K562 (cell line): ENCODE measurements at regions not wholly inside any gene's neighbourhood (a gene's known extent, or its start where the extent isn't known, plus 50 kb on each side); places are given as distances from the start of the nearest gene placed in this dataset.

Experiments used
- ATAC-seq: fragments of 200-7000 bp; cut with Tn5 transposase; 3 replicates; pipeline ENCODE4 v1.9.1; 2020; ENCODE audit warnings: moderate library complexity
- BruUV-seq: library from RNA; stranded (reverse); fragments of 400-500 nt; replicated peaks from 2 replicates; lab custom pipeline; 2021; lab: Mats Ljungman, UMichigan
- CTCF ChIA-PET: fragments of 300-600 bp; formaldehyde crosslinking; extraction: SDS; loops from one replicate; lab custom pipeline; 2021; ENCODE audit warnings: low intra/inter-chr PET ratio; lab: Yijun Ruan, JAX
- POLR2A ChIA-PET: fragments of 300-600, 350-650 bp; sonication (Branson Sonifier 250); formaldehyde crosslinking; extraction: SDS; loops from one replicate; lab custom pipeline; 2021; ENCODE audit warnings: antibody characterized with exemption, inconsistent platforms; lab: Yijun Ruan, JAX
- DNase-seq, 4 experiments: peaks; one replicate each; pipeline versions ENCODE4 v3.0.0 to v3.0.0-alpha.2; 2011 to 2018; ENCODE audit warnings: low spot score in 3 of 4, mixed read lengths in 3 of 4; ENCODE audit errors: extremely low read depth in 1 of 4
- FAIRE-seq: peaks from 2 replicates; lab custom pipeline; 2011; peaks lifted over from hg19 to GRCh38; lab: Jason Lieb, UNC
- H2AFZ ChIP-seq: 2 replicates; pipeline ENCODE4 v1.6.0; 2011; ENCODE audit warnings: low read depth, low read length, control low read depth, inconsistent platforms
- H3K27ac ChIP-seq: fragments of 200-600 bp; 3 replicates; pipeline ENCODE4 v1.8.0; 2011; ENCODE audit warnings: low read depth, mild to moderate bottlenecking, control low read depth, inconsistent platforms, low read length, moderate library complexity, mixed read lengths; ENCODE audit errors: extremely low read depth
- H3K27me3 ChIP-seq, 2 experiments: fragments of 300-600 bp in 1 of 2; 2 replicates in 1 of 2; 3 replicates in 1 of 2; pipeline versions ENCODE4 v1.6.0 to v1.8.0; 2011; ENCODE audit warnings: inconsistent platforms in 2 of 2, low read length in 2 of 2, mild to moderate bottlenecking in 1 of 2, mixed read lengths in 1 of 2, moderate library complexity in 1 of 2; ENCODE audit not compliant: control insufficient read depth in 2 of 2, insufficient read depth in 2 of 2
- H3K36me3 ChIP-seq: fragments of 300-600 bp; 3 replicates; pipeline ENCODE4 v1.8.0; 2011; ENCODE audit warnings: mild to moderate bottlenecking, low read length, inconsistent platforms; ENCODE audit not compliant: control insufficient read depth, insufficient read depth
- H3K4me1 ChIP-seq, 2 experiments: fragments of 200-600 bp in 1 of 2; replicated peaks in 1 of 2; 2 replicates in 1 of 2; 3 replicates in 1 of 2; pipeline versions ENCODE4 v1.5.1 to v1.8.0; 2011; ENCODE audit warnings: inconsistent platforms in 2 of 2, low read length in 2 of 2, mild to moderate bottlenecking in 1 of 2, mixed read lengths in 1 of 2, moderate library complexity in 1 of 2; ENCODE audit not compliant: control insufficient read depth in 2 of 2, insufficient read depth in 2 of 2
- H3K4me2 ChIP-seq: 2 replicates; pipeline ENCODE4 v1.6.1; 2011; ENCODE audit warnings: low read length, control low read depth, inconsistent platforms, mixed read lengths; ENCODE audit not compliant: insufficient read depth
- H3K4me3 ChIP-seq: fragments of 200-600 bp; sonication (generic), shearing (Covaris generic); 2 replicates; pipeline ENCODE4 v1.5.1; 2016; ENCODE audit warnings: control low read depth, inconsistent platforms
- H3K79me2 ChIP-seq: fragments of 200-600 bp; 3 replicates; pipeline ENCODE4 v1.8.0; 2011; ENCODE audit warnings: low read length, inconsistent platforms; ENCODE audit not compliant: control insufficient read depth, insufficient read depth
- H3K9ac ChIP-seq, 2 experiments: 2 replicates each; pipeline versions ENCODE4 v1.6.0 to v1.6.1; 2011; ENCODE audit warnings: low read depth in 2 of 2, low read length in 2 of 2, control low read depth in 1 of 2, inconsistent platforms in 1 of 2, mild to moderate bottlenecking in 1 of 2, mixed read lengths in 1 of 2; ENCODE audit not compliant: insufficient read depth in 1 of 2
- H3K9me1 ChIP-seq: one replicate; pipeline ENCODE4 v1.6.0; 2011; ENCODE audit warnings: inconsistent platforms, mild to moderate bottlenecking, low read length, moderate library complexity; ENCODE audit not compliant: control insufficient read depth, insufficient read depth
- H3K9me3 ChIP-seq: replicated peaks from 2 replicates; pipeline ENCODE4 v1.5.1; 2011; ENCODE audit warnings: low read depth, low read length, inconsistent platforms; ENCODE audit not compliant: control insufficient read depth, insufficient read depth
- H4K20me1 ChIP-seq: replicated peaks from 2 replicates; pipeline ENCODE4 v1.6.1; 2011; ENCODE audit warnings: low read length, inconsistent platforms, mixed read lengths; ENCODE audit not compliant: control insufficient read depth, insufficient read depth
- TEAD1 ChIP-seq, 2 experiments: fragments of 450-650 bp in 1 of 2; sonication (generic) in 1 of 2; formaldehyde crosslinking; IDR thresholded peaks; 2 replicates each; pipeline versions ENCODE4 v1.4.0 to v1.8.0; 2020 to 2022; ENCODE audit warnings: mild to moderate bottlenecking in 2 of 2, missing genetic modification reagents in 1 of 2
- ZNF124 ChIP-seq: sonication (generic); formaldehyde crosslinking; IDR thresholded peaks from 2 replicates; pipeline ENCODE4 v1.8.1; 2022; ENCODE audit warnings: missing genetic modification reagents
- WGBS: fragments of 100-300 bp; shearing (Covaris generic); methylation state at CpG from one replicate; pipeline ENCODE4 v1.1.6; 2016; ENCODE audit warnings: low coverage, mixed read lengths; ENCODE audit not compliant: insufficient coverage; ENCODE audit errors: missing lambda C conversion rate; 5-methylcytosine and 5-hydroxymethylcytosine counted together
- in situ Hi-C: fragments of 300-500 bp; cut with MboI; formaldehyde crosslinking; loops from 4 replicates; pipeline ENCODE4 v1.15.0; 2018; ENCODE audit warnings: inconsistent platforms, mixed read lengths
- intact Hi-C: fragments of 100-400 bp; cut with micrococcal nuclease; formaldehyde crosslinking; loops from 2 replicates; pipeline ENCODE4 v1.14.2; 2022
- TF ChIP-seq, protein P1 (sequence below): fragments of 450-650 bp; IDR thresholded peaks from 2 replicates; pipeline ENCODE4 v1.6.1; 2016; ENCODE audit warnings: mild to moderate bottlenecking, moderate library complexity

DNA sequence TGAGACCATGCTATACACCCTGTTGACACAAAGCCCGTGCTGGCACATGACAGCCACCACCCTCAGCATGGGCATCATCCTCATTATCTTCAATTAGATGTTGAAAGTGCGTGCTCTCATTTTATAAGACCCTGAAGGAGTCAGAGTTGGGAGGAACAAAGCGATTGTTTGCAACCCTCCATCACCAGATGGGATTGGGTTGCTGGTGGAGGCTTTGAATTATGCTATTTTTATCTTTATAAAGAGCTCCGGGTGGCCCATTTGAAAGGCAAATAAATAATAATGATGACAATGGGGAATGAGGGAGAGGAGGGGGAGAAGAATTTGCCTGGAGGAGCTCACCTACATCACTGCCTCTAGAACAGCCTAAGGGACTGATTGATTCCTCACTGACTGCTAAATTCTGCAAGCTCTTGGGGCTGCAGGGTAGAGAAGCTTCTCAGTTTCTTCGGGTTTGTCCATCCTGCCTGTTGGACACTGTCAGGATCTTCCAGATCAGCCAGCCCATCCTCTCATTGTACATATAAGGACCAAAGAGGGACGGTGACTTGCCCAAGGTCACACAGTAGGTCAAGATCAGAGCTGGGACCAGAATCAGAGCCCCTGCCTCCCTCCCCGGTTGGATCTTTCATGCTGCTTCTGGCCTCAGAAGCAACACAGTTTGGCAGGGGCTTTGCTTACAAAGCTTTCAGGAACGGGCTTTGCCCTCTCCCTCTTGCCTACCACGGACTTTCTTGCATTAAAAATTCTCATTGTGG, 130.9 kb upstream of the ZBTB40 start:
- H3K9me1 ChIP-seq: no peaks in the 10 kb centered on the region
- in situ Hi-C loops (no loop called here), intact Hi-C loops (no loop called here)
- H3K27me3 ChIP-seq: peaks cover 55 to 87% of the 10 kb centered on the region in 2 experiments
- 0% methylated on average over 9 of the region's 9 CpGs for WGBS
- no peak overlapping the region for H3K4me3 ChIP-seq
- DNase-seq (no peak), ATAC-seq (no peak), FAIRE-seq (no peak)
- CTCF ChIA-PET: no interaction called here
- BruUV-seq: no TSS peak
- H3K79me2 ChIP-seq: no peaks in the 10 kb centered on the region
- H4K20me1 ChIP-seq: peaks cover 4% of the 10 kb centered on the region; the same call in 1 of the 2 replicates
- POLR2A ChIA-PET: interaction anchor here (0.5 to 1.5 kb wide), 5 partner anchors 18 to 1604 kb away, joined by 3 to 4 read pairs (median 3); no protein-coding TSS in a partner anchor
- H3K9me3 ChIP-seq: no peaks in the 10 kb centered on the region
- no peak overlapping the region for H3K9ac ChIP-seq
- TF ChIP-seq ZNF124 (no peak), TEAD1 (CRISPR knock-in tag; IDR thresholded peaks at IDR 0.05) (no peak)
- TF ChIP-seq, protein P1, sequence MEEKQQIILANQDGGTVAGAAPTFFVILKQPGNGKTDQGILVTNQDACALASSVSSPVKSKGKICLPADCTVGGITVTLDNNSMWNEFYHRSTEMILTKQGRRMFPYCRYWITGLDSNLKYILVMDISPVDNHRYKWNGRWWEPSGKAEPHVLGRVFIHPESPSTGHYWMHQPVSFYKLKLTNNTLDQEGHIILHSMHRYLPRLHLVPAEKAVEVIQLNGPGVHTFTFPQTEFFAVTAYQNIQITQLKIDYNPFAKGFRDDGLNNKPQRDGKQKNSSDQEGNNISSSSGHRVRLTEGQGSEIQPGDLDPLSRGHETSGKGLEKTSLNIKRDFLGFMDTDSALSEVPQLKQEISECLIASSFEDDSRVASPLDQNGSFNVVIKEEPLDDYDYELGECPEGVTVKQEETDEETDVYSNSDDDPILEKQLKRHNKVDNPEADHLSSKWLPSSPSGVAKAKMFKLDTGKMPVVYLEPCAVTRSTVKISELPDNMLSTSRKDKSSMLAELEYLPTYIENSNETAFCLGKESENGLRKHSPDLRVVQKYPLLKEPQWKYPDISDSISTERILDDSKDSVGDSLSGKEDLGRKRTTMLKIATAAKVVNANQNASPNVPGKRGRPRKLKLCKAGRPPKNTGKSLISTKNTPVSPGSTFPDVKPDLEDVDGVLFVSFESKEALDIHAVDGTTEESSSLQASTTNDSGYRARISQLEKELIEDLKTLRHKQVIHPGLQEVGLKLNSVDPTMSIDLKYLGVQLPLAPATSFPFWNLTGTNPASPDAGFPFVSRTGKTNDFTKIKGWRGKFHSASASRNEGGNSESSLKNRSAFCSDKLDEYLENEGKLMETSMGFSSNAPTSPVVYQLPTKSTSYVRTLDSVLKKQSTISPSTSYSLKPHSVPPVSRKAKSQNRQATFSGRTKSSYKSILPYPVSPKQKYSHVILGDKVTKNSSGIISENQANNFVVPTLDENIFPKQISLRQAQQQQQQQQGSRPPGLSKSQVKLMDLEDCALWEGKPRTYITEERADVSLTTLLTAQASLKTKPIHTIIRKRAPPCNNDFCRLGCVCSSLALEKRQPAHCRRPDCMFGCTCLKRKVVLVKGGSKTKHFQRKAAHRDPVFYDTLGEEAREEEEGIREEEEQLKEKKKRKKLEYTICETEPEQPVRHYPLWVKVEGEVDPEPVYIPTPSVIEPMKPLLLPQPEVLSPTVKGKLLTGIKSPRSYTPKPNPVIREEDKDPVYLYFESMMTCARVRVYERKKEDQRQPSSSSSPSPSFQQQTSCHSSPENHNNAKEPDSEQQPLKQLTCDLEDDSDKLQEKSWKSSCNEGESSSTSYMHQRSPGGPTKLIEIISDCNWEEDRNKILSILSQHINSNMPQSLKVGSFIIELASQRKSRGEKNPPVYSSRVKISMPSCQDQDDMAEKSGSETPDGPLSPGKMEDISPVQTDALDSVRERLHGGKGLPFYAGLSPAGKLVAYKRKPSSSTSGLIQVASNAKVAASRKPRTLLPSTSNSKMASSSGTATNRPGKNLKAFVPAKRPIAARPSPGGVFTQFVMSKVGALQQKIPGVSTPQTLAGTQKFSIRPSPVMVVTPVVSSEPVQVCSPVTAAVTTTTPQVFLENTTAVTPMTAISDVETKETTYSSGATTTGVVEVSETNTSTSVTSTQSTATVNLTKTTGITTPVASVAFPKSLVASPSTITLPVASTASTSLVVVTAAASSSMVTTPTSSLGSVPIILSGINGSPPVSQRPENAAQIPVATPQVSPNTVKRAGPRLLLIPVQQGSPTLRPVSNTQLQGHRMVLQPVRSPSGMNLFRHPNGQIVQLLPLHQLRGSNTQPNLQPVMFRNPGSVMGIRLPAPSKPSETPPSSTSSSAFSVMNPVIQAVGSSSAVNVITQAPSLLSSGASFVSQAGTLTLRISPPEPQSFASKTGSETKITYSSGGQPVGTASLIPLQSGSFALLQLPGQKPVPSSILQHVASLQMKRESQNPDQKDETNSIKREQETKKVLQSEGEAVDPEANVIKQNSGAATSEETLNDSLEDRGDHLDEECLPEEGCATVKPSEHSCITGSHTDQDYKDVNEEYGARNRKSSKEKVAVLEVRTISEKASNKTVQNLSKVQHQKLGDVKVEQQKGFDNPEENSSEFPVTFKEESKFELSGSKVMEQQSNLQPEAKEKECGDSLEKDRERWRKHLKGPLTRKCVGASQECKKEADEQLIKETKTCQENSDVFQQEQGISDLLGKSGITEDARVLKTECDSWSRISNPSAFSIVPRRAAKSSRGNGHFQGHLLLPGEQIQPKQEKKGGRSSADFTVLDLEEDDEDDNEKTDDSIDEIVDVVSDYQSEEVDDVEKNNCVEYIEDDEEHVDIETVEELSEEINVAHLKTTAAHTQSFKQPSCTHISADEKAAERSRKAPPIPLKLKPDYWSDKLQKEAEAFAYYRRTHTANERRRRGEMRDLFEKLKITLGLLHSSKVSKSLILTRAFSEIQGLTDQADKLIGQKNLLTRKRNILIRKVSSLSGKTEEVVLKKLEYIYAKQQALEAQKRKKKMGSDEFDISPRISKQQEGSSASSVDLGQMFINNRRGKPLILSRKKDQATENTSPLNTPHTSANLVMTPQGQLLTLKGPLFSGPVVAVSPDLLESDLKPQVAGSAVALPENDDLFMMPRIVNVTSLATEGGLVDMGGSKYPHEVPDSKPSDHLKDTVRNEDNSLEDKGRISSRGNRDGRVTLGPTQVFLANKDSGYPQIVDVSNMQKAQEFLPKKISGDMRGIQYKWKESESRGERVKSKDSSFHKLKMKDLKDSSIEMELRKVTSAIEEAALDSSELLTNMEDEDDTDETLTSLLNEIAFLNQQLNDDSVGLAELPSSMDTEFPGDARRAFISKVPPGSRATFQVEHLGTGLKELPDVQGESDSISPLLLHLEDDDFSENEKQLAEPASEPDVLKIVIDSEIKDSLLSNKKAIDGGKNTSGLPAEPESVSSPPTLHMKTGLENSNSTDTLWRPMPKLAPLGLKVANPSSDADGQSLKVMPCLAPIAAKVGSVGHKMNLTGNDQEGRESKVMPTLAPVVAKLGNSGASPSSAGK: no peak
- no peak overlapping the region for H3K27ac ChIP-seq
- H3K4me2 ChIP-seq: no peak overlapping the region
- H3K36me3 ChIP-seq: no peaks in the 10 kb centered on the region
- peaks cover 0 to 2% of the 10 kb centered on the region in 2 experiments; a peak in 1 of 5 replicates for H3K4me1 ChIP-seq
- no peak overlapping the region for H2AFZ ChIP-seq
